SK-N-SH (cell line): ENCODE measurements at regions not wholly inside any gene's neighbourhood (a gene's known extent, or its start where the extent isn't known, plus 50 kb on each side); places are given as distances from the start of the nearest gene placed in this dataset.

Experiments used
- CTCF ChIP-seq: fragments of 200-600 bp; sonication (generic); IDR thresholded peaks from 2 replicates; pipeline ENCODE4 v1.6.1; 2017; ENCODE audit warnings: antibody characterized with exemption, mild to moderate bottlenecking, moderate library complexity
- ELF1 ChIP-seq: IDR thresholded peaks from 2 replicates; pipeline ENCODE4 v1.4.0; 2012
- EP300 ChIP-seq, 2 experiments: IDR thresholded peaks; 2 replicates each; pipeline versions ENCODE4 v1.4.0 to v1.6.1; 2012; ENCODE audit warnings: borderline replicate concordance in 1 of 2, low read depth in 1 of 2, low read length in 1 of 2
- EZH2phosphoT487 ChIP-seq: fragments of 200-600 bp; sonication (generic); IDR thresholded peaks from 2 replicates; pipeline ENCODE4 v1.6.1; 2017; ENCODE audit warnings: low read depth, mixed run types, mild to moderate bottlenecking, antibody characterized with exemption, moderate library complexity, borderline replicate concordance
- FOXJ3 ChIP-seq: sonication (generic); formaldehyde crosslinking; IDR thresholded peaks from 2 replicates; pipeline ENCODE4 v1.5.1; 2020; ENCODE audit warnings: mild to moderate bottlenecking, missing genetic modification reagents
- MXI1 ChIP-seq: IDR thresholded peaks from 2 replicates; pipeline ENCODE4 v1.6.1; 2012; ENCODE audit warnings: mild to moderate bottlenecking, low read depth, low read length, improper control_type of control experiment
- NRF1 ChIP-seq: IDR thresholded peaks from 2 replicates; pipeline ENCODE4 v1.6.1; 2012; ENCODE audit warnings: low read depth, mild to moderate bottlenecking, low read length
- POLR2AphosphoS5 ChIP-seq: IDR thresholded peaks from 2 replicates; pipeline ENCODE4 v1.6.1; 2012; ENCODE audit warnings: low read depth, low read length
- RCOR1 ChIP-seq: fragments of 150-350 bp; IDR thresholded peaks from 2 replicates; pipeline ENCODE4 v1.6.1; 2017; ENCODE audit warnings: antibody characterized with exemption, low read length
- REST ChIP-seq: IDR thresholded peaks from 2 replicates; pipeline ENCODE4 v1.6.1; 2012; ENCODE audit warnings: mild to moderate bottlenecking, low read depth, low read length, moderate library complexity
- SIN3A ChIP-seq: IDR thresholded peaks from 2 replicates; pipeline ENCODE4 v1.6.1; 2012; ENCODE audit warnings: low read depth, mild to moderate bottlenecking, low read length, moderate library complexity, borderline replicate concordance
- SMC3 ChIP-seq: IDR thresholded peaks from 2 replicates; pipeline ENCODE4 v1.6.1; 2012; ENCODE audit warnings: low read depth, low read length, improper control_type of control experiment
- TAF1 ChIP-seq: IDR thresholded peaks from 2 replicates; pipeline ENCODE4 v1.6.1; 2012; ENCODE audit warnings: low read depth, mild to moderate bottlenecking, low read length, moderate library complexity, borderline replicate concordance
- USF2 ChIP-seq: fragments of 150-350 bp; IDR thresholded peaks from 2 replicates; pipeline ENCODE4 v1.6.1; 2017; ENCODE audit warnings: antibody characterized with exemption, low read length, low read depth, borderline replicate concordance

GRCh38 chr11:69923641-69924307 lies 104.6 kb upstream of the FGF3 start:
- TF ChIP-seq MXI1: no peak
- TF ChIP-seq CTCF: no peak
- TF ChIP-seq EZH2phosphoT487: no peak
- TF ChIP-seq REST: no peak
- TF ChIP-seq SIN3A: no peak
- TF ChIP-seq POLR2AphosphoS5: no peak
- TF ChIP-seq ELF1: no peak
- no peak for TF ChIP-seq FOXJ3
- TF ChIP-seq TAF1: no peak
- no peak for TF ChIP-seq USF2
- no peak for TF ChIP-seq EP300 (IDR thresholded peaks at IDR 0.05; ENCODE audit: borderline replicate concordance in 1 of 2, low read depth in 1 of 2, low read length in 1 of 2)
- TF ChIP-seq NRF1: no peak
- TF ChIP-seq RCOR1: no peak
- TF ChIP-seq SMC3: no peak
